GM13977 (cell line): ENCODE measurements at regions not wholly inside any gene's neighbourhood (a gene's known extent, or its start where the extent isn't known, plus 50 kb on each side); places are given as distances from the start of the nearest gene placed in this dataset.

Experiments used
- DNase-seq: peaks from one replicate; pipeline ENCODE4 v3.0.0; 2012; ENCODE audit warnings: low spot score
- in situ Hi-C: fragments of 300-500 bp; cut with MboI; formaldehyde crosslinking; loops from one replicate; pipeline ENCODE4 v1.12.0; 2022; ENCODE audit warnings: low sequenced_read_pairs, low pct_unique_long_range_greater_than_20kb, mixed read lengths, inconsistent platforms; ENCODE audit not compliant: unreplicated experiment
- TF ChIP-seq, protein P1 (sequence below): IDR thresholded peaks from 2 replicates; pipeline ENCODE4 v1.5.1; 2012; ENCODE audit warnings: mild to moderate bottlenecking, control low read depth; ENCODE audit not compliant: insufficient read depth; ENCODE audit errors: extremely low read depth, missing control alignments

DNA sequence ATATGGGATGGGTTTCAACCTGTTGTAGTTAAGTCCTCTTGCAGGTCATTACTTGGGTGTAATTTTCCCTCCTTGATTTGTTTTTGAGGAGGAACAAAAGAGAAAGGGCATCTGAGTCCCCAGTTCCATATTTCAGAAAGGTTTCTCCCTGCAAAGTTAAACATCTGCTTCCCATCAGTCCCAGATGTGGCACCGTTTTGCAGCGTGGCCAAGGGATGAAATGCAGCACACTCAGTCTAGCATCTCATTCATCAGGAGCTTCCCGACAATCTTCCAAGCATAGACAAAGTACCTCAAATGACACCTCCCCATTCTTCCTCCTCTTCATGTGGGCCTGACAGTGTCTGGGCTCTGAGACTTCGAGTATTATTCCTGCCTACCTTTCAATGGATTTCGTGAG, 363.7 kb upstream of the SOX9 start:
- DNase-seq: no peak
- TF ChIP-seq, protein P1, sequence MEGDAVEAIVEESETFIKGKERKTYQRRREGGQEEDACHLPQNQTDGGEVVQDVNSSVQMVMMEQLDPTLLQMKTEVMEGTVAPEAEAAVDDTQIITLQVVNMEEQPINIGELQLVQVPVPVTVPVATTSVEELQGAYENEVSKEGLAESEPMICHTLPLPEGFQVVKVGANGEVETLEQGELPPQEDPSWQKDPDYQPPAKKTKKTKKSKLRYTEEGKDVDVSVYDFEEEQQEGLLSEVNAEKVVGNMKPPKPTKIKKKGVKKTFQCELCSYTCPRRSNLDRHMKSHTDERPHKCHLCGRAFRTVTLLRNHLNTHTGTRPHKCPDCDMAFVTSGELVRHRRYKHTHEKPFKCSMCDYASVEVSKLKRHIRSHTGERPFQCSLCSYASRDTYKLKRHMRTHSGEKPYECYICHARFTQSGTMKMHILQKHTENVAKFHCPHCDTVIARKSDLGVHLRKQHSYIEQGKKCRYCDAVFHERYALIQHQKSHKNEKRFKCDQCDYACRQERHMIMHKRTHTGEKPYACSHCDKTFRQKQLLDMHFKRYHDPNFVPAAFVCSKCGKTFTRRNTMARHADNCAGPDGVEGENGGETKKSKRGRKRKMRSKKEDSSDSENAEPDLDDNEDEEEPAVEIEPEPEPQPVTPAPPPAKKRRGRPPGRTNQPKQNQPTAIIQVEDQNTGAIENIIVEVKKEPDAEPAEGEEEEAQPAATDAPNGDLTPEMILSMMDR: no peak
- in situ Hi-C loops: no loop called here

DNA sequence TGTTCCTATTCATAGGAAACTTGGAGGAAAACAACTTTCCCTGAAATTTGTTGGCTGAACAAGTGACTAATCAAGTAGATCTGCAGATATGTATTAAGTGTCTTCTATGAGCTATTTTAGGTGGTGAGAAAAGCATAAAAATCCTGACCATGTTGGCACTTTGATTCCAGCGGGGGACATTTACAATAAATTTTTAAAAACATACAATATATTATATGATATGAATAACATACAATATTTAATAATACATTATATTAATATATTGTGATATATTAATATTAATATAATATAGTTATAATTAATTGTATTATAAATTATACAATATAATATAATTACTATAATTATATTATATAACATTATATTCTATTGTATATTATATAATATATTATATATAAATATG, 362.9 kb upstream of the SOX9 start:
- TF ChIP-seq, protein P1: no peak
- no peak for DNase-seq
- in situ Hi-C loops: no loop called here

DNA sequence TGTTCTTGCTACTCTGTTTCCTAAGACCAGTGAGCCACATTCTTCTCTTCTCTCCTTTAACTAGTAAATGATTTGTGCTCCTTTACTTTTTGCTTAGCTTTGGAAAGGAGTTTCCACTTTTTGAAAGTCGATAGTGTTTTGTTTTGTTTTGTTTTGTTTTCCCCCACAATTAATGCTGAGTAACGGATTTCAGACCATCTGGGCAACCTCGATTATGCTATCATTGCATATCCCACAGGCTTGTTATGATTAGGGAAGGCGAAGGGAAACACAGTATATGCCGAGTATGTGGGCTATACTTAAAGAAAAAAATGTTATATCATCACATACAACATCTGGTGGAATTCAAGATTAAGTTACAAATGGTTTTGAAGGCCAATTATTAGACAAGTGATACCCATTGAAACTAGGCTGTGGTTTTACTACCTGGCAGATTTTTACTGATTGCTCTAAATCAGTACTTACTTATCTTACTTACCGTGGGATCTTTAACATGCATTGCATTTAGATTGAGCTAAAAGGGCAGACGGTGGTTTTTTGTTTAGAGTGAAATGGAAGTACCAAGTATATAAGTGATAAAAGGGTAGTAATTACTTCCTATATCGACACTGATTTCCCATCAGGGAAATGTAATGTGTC, 361.3 kb upstream of the SOX9 start:
- in situ Hi-C loops: no loop called here
- TF ChIP-seq, protein P1: no peak
- DNase-seq: no peak

DNA sequence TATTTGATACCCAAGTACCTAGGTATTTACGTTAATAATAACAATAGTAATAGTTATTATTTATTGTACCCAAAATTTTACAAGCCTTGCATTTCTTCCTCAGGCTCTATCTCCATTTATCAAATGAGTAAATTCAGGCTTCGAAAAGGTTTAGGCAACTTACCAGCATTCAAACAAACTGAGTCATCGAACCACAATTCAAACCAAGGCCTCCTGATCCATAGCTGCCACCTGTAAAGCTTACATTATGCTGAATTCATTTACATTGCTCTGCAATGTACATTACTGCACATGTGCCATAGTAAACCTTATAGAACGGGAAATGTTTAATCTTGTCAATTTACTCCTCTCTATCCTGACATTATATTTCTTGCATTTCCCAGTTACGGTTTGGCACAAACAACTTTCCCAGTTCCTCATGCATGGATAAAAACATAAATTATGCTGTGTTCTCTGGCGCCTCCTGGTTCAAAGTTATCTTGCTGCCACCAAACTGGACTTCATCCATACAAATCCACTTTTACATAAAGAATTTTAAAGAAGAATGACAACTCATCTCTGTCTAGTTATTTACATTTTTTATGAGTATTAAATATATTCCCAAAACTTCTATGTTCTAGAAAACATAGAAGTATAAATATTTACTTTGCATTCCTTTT, 360.6 kb upstream of the SOX9 start:
- in situ Hi-C loops: no loop called here
- TF ChIP-seq, protein P1: no peak
- no peak for DNase-seq

DNA sequence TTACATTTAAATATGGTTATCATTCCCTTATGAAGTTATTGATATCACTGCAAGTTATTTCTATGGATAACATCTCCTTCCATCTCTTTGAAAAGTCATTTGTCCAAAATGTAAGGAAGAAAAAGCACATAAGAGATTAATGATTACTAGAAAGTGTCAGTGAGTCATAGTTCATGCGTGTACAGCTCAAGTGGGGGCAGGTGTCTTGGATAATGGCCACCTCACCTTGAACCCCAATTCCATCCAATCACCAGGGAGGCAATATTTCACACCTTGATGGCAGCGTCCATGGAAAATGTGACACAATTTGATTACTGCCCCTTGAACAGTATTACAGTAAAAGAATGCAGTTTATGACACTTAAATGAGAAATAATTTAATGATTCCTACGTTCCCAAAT, 358.3 kb upstream of the SOX9 start:
- TF ChIP-seq, protein P1: no peak
- in situ Hi-C loops: no loop called here
- DNase-seq: no peak

DNA sequence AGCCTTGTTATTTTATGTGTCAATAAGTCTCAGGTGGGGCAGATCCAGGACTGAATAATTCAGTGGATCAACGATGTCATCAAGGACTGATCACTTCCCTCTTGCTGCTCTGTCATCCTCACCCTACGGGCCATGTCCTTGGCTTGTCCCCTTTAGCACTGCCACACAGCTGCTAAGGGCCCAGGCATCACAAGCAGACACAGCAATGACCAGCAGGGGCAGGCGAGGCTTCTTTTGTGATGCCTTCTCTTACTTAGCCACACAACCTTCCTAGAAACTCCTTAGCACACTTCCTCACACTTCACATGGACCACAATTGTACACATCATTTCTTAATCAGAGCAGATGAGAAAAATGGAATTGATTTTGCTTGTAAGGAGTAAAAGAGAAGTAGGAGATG, 356.3 kb upstream of the SOX9 start:
- in situ Hi-C loops: no loop called here
- TF ChIP-seq, protein P1: peak; percentile 17
- no peak for DNase-seq
